ENCODE measurements at regions not wholly inside any gene's neighbourhood (a gene's known extent, or its start where the extent isn't known, plus 50 kb on each side); places are given as distances from the start of the nearest gene placed in this dataset.

- H3K27me3 ChIP-seq (replicated peaks; ENCODE audit: control insufficient read depth, insufficient read depth, low read length) = no peaks in the 10 kb centered on the region
- no peak overlapping the region for H3K4me3 ChIP-seq (replicated peaks; ENCODE audit: low read depth, low read length)
- TF ChIP-seq CTCF (IDR thresholded peaks at IDR 0.05; ENCODE audit: insufficient read depth, low read length, poor library complexity, severe bottlenecking) = no peak
- H3K36me3 ChIP-seq (ENCODE audit: control insufficient read depth, insufficient read depth, low read length) = no peaks in the 10 kb centered on the region
- no peak for DNase-seq (ENCODE audit: extremely low read depth, insufficient read length)
These were observed 633.0 kb upstream of the MKI67 start for GRCh38 chr10:128759174-128759573.

- H3K27me3 ChIP-seq (replicated peaks; ENCODE audit: control insufficient read depth, insufficient read depth, low read length) = no peaks in the 10 kb centered on the region
- no peaks in the 10 kb centered on the region for H3K36me3 ChIP-seq (ENCODE audit: control insufficient read depth, insufficient read depth, low read length)
- DNase-seq (ENCODE audit: extremely low read depth, insufficient read length) = no peak
- TF ChIP-seq CTCF (IDR thresholded peaks at IDR 0.05; ENCODE audit: insufficient read depth, low read length, poor library complexity, severe bottlenecking) = no peak
- H3K4me3 ChIP-seq (replicated peaks; ENCODE audit: low read depth, low read length) = no peak overlapping the region
These were observed 637.4 kb upstream of the MKI67 start for GRCh38 chr10:128763588-128763987.

GRCh38 chr10:128764190-128764589, 638.0 kb upstream of the MKI67 start:
- Histone ChIP-seq H3K27me3 (replicated peaks; ENCODE audit: control insufficient read depth, insufficient read depth, low read length) (no peaks in the 10 kb centered on the region), H3K4me3 (replicated peaks; ENCODE audit: low read depth, low read length) (no peak overlapping the region), H3K36me3 (ENCODE audit: control insufficient read depth, insufficient read depth, low read length) (no peaks in the 10 kb centered on the region)
- no peak for TF ChIP-seq CTCF (IDR thresholded peaks at IDR 0.05; ENCODE audit: insufficient read depth, low read length, poor library complexity, severe bottlenecking)
- DNase-seq (ENCODE audit: extremely low read depth, insufficient read length) = no peak

GRCh38 chr10:128766915-128767314, 640.7 kb upstream of the MKI67 start:
- Histone ChIP-seq H3K27me3 (replicated peaks; ENCODE audit: control insufficient read depth, insufficient read depth, low read length) (no peaks in the 10 kb centered on the region), H3K36me3 (ENCODE audit: control insufficient read depth, insufficient read depth, low read length) (no peaks in the 10 kb centered on the region), H3K4me3 (replicated peaks; ENCODE audit: low read depth, low read length) (no peak overlapping the region)
- no peak for DNase-seq (ENCODE audit: extremely low read depth, insufficient read length)
- TF ChIP-seq CTCF (IDR thresholded peaks at IDR 0.05; ENCODE audit: insufficient read depth, low read length, poor library complexity, severe bottlenecking) = no peak

- Histone ChIP-seq H3K4me3 (replicated peaks; ENCODE audit: low read depth, low read length) (no peak overlapping the region), H3K27me3 (replicated peaks; ENCODE audit: control insufficient read depth, insufficient read depth, low read length) (no peaks in the 10 kb centered on the region), H3K36me3 (ENCODE audit: control insufficient read depth, insufficient read depth, low read length) (no peaks in the 10 kb centered on the region)
- TF ChIP-seq CTCF (IDR thresholded peaks at IDR 0.05; ENCODE audit: insufficient read depth, low read length, poor library complexity, severe bottlenecking) = no peak
- no peak for DNase-seq (ENCODE audit: extremely low read depth, insufficient read length)
These were observed 648.8 kb upstream of the MKI67 start for GRCh38 chr10:128774979-128775378.

- Histone ChIP-seq H3K36me3 (ENCODE audit: control insufficient read depth, insufficient read depth, low read length) (no peaks in the 10 kb centered on the region), H3K27me3 (replicated peaks; ENCODE audit: control insufficient read depth, insufficient read depth, low read length) (no peaks in the 10 kb centered on the region), H3K4me3 (replicated peaks; ENCODE audit: low read depth, low read length) (no peak overlapping the region)
- TF ChIP-seq CTCF (IDR thresholded peaks at IDR 0.05; ENCODE audit: insufficient read depth, low read length, poor library complexity, severe bottlenecking) = no peak
- no peak for DNase-seq (ENCODE audit: extremely low read depth, insufficient read length)
These were observed 649.5 kb upstream of the MKI67 start for GRCh38 chr10:128775743-128776142.

All from GM06990 (cell line).